HEK293 (cell line): ENCODE measurements at regions not wholly inside any gene's neighbourhood (a gene's known extent, or its start where the extent isn't known, plus 50 kb on each side); places are given as distances from the start of the nearest gene placed in this dataset.

ENCODE experiments used
- CTCF ChIA-PET: fragments of 350-600 bp; formaldehyde crosslinking; extraction: SDS; loops from one replicate; lab custom pipeline; 2021; ENCODE audit warnings: antibody characterized with exemption; lab: Yijun Ruan, JAX
- POLR2A ChIA-PET: fragments of 300-600 bp; formaldehyde crosslinking; extraction: SDS; loops from one replicate; lab custom pipeline; 2020; ENCODE audit warnings: antibody characterized with exemption, inconsistent platforms; lab: Yijun Ruan, JAX
- H3K27ac ChIP-seq: fragments of 200-500 bp; sonication (Bioruptor generic); 2 replicates; pipeline ENCODE4 v1.5.1; 2014; ENCODE audit warnings: low read depth, low read length, control low read depth, inconsistent platforms; ENCODE audit errors: extremely low read depth
- H3K36me3 ChIP-seq, 2 experiments: fragments of 200-500 bp in 1 of 2; sonication (Bioruptor generic) in 1 of 2; 1 replicate in 1 of 2; 2 replicates in 1 of 2; pipeline ENCODE4 v1.5.1; 2014 to 2017; ENCODE audit warnings: inconsistent platforms in 2 of 2, low read length in 2 of 2; ENCODE audit not compliant: control insufficient read depth in 2 of 2, insufficient read depth in 1 of 2
- H3K4me1 ChIP-seq: fragments of 200-500 bp; sonication (Bioruptor generic); 2 replicates; pipeline ENCODE4 v1.5.1; 2014; ENCODE audit warnings: mild to moderate bottlenecking, low read length, inconsistent platforms; ENCODE audit not compliant: control insufficient read depth, insufficient read depth
- H3K4me3 ChIP-seq: 2 replicates; pipeline ENCODE4 v1.5.1; 2011; ENCODE audit warnings: low read depth, mild to moderate bottlenecking, control low read depth, low read length, moderate library complexity
- H3K9me3 ChIP-seq: fragments of 200-500 bp; sonication (Bioruptor generic); 2 replicates; pipeline ENCODE4 v1.5.1; 2014; ENCODE audit warnings: low read depth, low read length, inconsistent platforms; ENCODE audit not compliant: control insufficient read depth, insufficient read depth
- BCL11A ChIP-seq: fragments of 450-650 bp; formaldehyde crosslinking; IDR thresholded peaks from 2 replicates; pipeline ENCODE4 v1.5.1; 2016; ENCODE audit warnings: low read depth, missing biosample characterization, missing genetic modification characterization
- HOXA7 ChIP-seq: sonication (generic); formaldehyde crosslinking; IDR thresholded peaks from 2 replicates; pipeline ENCODE4 v1.8.1; 2022; ENCODE audit warnings: missing genetic modification reagents, borderline replicate concordance
- MZF1 ChIP-seq: fragments of 450-650 bp; formaldehyde crosslinking; IDR thresholded peaks from 2 replicates; pipeline ENCODE4 v1.5.1; 2017; ENCODE audit warnings: missing biosample characterization, missing genetic modification characterization, borderline replicate concordance
- ZBTB17 ChIP-seq: fragments of 450-650 bp; formaldehyde crosslinking; IDR thresholded peaks from 2 replicates; pipeline ENCODE4 v1.5.1; 2016; ENCODE audit warnings: missing biosample characterization, missing genetic modification characterization
- ZBTB20 ChIP-seq: fragments of 450-650 bp; formaldehyde crosslinking; IDR thresholded peaks from 2 replicates; pipeline ENCODE4 v1.5.1; 2016; ENCODE audit warnings: missing biosample characterization, missing genetic modification characterization
- ZNF148 ChIP-seq: fragments of 450-650 bp; formaldehyde crosslinking; IDR thresholded peaks from 2 replicates; pipeline ENCODE4 v1.5.0; 2017; ENCODE audit warnings: missing biosample characterization, missing genetic modification characterization, borderline replicate concordance
- ZNF184 ChIP-seq: fragments of 450-650 bp; IDR thresholded peaks from 2 replicates; pipeline ENCODE4 v1.5.1; 2018; ENCODE audit warnings: missing biosample characterization, mild to moderate bottlenecking, missing genetic modification characterization
- ZNF214 ChIP-seq: fragments of 450-650 bp; formaldehyde crosslinking; IDR thresholded peaks from 2 replicates; pipeline ENCODE4 v1.5.1; 2017; ENCODE audit warnings: missing biosample characterization, mild to moderate bottlenecking, missing genetic modification characterization, borderline replicate concordance
- ZNF274 ChIP-seq, 2 experiments: fragments of 200-500 bp in 1 of 2; fragments of 450-650 bp in 1 of 2; sonication (Bioruptor generic) in 1 of 2; formaldehyde crosslinking in 1 of 2; IDR thresholded peaks; 2 replicates each; pipeline versions ENCODE4 v1.5.1 to v1.6.1; 2014 to 2016; ENCODE audit warnings: borderline replicate concordance in 1 of 2, inconsistent platforms in 1 of 2, low read length in 1 of 2, missing biosample characterization in 1 of 2, missing genetic modification characterization in 1 of 2
- ZNF302 ChIP-seq: fragments of 450-650 bp; formaldehyde crosslinking; IDR thresholded peaks from 2 replicates; pipeline ENCODE4 v1.5.1; 2016; ENCODE audit warnings: missing biosample characterization, missing genetic modification characterization, low read depth
- ZNF362 ChIP-seq: fragments of 450-650 bp; formaldehyde crosslinking; IDR thresholded peaks from 2 replicates; pipeline ENCODE4 v1.5.1; 2016; ENCODE audit warnings: missing biosample characterization, missing genetic modification characterization
- ZNF398 ChIP-seq: fragments of 450-650 bp; formaldehyde crosslinking; IDR thresholded peaks from 2 replicates; pipeline ENCODE4 v1.5.1; 2017; ENCODE audit warnings: missing biosample characterization, missing genetic modification characterization
- ZNF404 ChIP-seq: fragments of 450-650 bp; formaldehyde crosslinking; IDR thresholded peaks from 2 replicates; pipeline ENCODE4 v1.5.1; 2017; ENCODE audit warnings: missing biosample characterization, missing genetic modification characterization
- ZNF513 ChIP-seq: fragments of 450-650 bp; IDR thresholded peaks from 2 replicates; pipeline ENCODE4 v1.5.1; 2018; ENCODE audit warnings: missing biosample characterization, missing genetic modification characterization
- ZNF558 ChIP-seq: fragments of 450-650 bp; formaldehyde crosslinking; IDR thresholded peaks from 2 replicates; pipeline ENCODE4 v1.5.1; 2016; ENCODE audit warnings: missing biosample characterization, missing genetic modification characterization
- ZNF664 ChIP-seq: fragments of 450-650 bp; formaldehyde crosslinking; IDR thresholded peaks from 2 replicates; pipeline ENCODE4 v1.5.1; 2016; ENCODE audit warnings: missing biosample characterization, missing genetic modification characterization
- ZNF670 ChIP-seq: fragments of 450-650 bp; formaldehyde crosslinking; IDR thresholded peaks from 2 replicates; pipeline ENCODE4 v1.5.1; 2016; ENCODE audit warnings: missing biosample characterization, missing genetic modification characterization, low read depth
- ZNF768 ChIP-seq: fragments of 450-650 bp; formaldehyde crosslinking; IDR thresholded peaks from 2 replicates; pipeline ENCODE4 v1.5.1; 2018; ENCODE audit warnings: missing biosample characterization, mild to moderate bottlenecking, missing genetic modification characterization
- ZSCAN4 ChIP-seq: fragments of 450-650 bp; formaldehyde crosslinking; IDR thresholded peaks from 2 replicates; pipeline ENCODE4 v1.5.1; 2017; ENCODE audit warnings: missing biosample characterization, missing genetic modification characterization

- CTCF ChIA-PET = no interaction called here
- no peaks in the 10 kb centered on the region; the same call in 1 of the 2 replicates for H3K9me3 ChIP-seq
- H3K4me3 ChIP-seq = no peak overlapping the region
- POLR2A ChIA-PET = interaction anchor here (0.6 kb wide), 1 partner anchor 996 kb away, joined by 7 read pairs; no protein-coding TSS in a partner anchor
- TF ChIP-seq ZNF768 (tag by site-specific recombination) (no peak), ZNF404 (no peak), ZNF362 (no peak), ZNF664 (no peak), ZNF274 (IDR thresholded peaks at IDR 0.05; ENCODE audit: low read length) (no peak), ZNF274 (tag by site-specific recombination; IDR thresholded peaks at IDR 0.05; ENCODE audit: borderline replicate concordance) (no peak), BCL11A (tag by site-specific recombination) (no peak), ZNF670 (tag by site-specific recombination) (no peak), ZNF513 (tag by site-specific recombination) (no peak), ZSCAN4 (tag by site-specific recombination) (no peak), ZNF398 (tag by site-specific recombination) (no peak), ZNF558 (tag by site-specific recombination) (no peak), ZBTB20 (tag by site-specific recombination) (no peak), ZNF214 (no peak), ZBTB17 (tag by site-specific recombination) (no peak), ZNF302 (no peak), ZNF148 (no peak), ZNF184 (no peak), HOXA7 (CRISPR knock-in tag) (no peak), MZF1 (no peak)
- H3K27ac ChIP-seq = no peak overlapping the region
- H3K4me1 ChIP-seq = no peaks in the 10 kb centered on the region
- no peaks in the 10 kb centered on the region for H3K36me3 ChIP-seq
Measured at GRCh38 chr18:75358928-75359327, 68.6 kb downstream of the SMIM21 start.
